Loucy (cell line): ENCODE measurements at regions not wholly inside any gene's neighbourhood (a gene's known extent, or its start where the extent isn't known, plus 50 kb on each side); places are given as distances from the start of the nearest gene placed in this dataset.

Experiments used
- H2AFZ ChIP-seq: fragments of 200-600 bp; sonication (generic); 2 replicates; pipeline ENCODE4 v1.6.0; 2016; ENCODE audit warnings: antibody characterized with exemption, mild to moderate bottlenecking, low read length, moderate library complexity
- H3F3A ChIP-seq: fragments of 200-600 bp; 2 replicates; pipeline ENCODE4 v1.6.0; 2016; ENCODE audit warnings: antibody characterized with exemption, low read depth, mild to moderate bottlenecking
- H3K27me3 ChIP-seq: fragments of 200-600 bp; sonication (generic); 2 replicates; pipeline ENCODE4 v1.6.1; 2014; ENCODE audit warnings: low read length, mild to moderate bottlenecking; ENCODE audit not compliant: insufficient read depth, poor library complexity, severe bottlenecking
- H3K36me3 ChIP-seq: fragments of 200-600 bp; sonication (generic); 2 replicates; pipeline ENCODE4 v1.6.1; 2016; ENCODE audit warnings: low read length; ENCODE audit not compliant: insufficient read depth
- H3K4me1 ChIP-seq: fragments of 200-600 bp; sonication (generic); 2 replicates; pipeline ENCODE4 v1.5.1; 2014; ENCODE audit warnings: low read length, mild to moderate bottlenecking; ENCODE audit not compliant: insufficient read depth, poor library complexity, severe bottlenecking
- H3K4me2 ChIP-seq: fragments of 200-600 bp; sonication (generic); 2 replicates; pipeline ENCODE4 v1.6.0; 2014; ENCODE audit warnings: antibody characterized with exemption, low read length, low read depth, mild to moderate bottlenecking; ENCODE audit not compliant: poor library complexity, severe bottlenecking
- H3K4me3 ChIP-seq: fragments of 200-600 bp; sonication (generic); 2 replicates; pipeline ENCODE4 v1.5.1; 2014; ENCODE audit warnings: low read length, mild to moderate bottlenecking, mixed read lengths; ENCODE audit not compliant: poor library complexity, severe bottlenecking
- H3K79me2 ChIP-seq: fragments of 200-600 bp; sonication (generic); 2 replicates; pipeline ENCODE4 v1.6.1; 2014; ENCODE audit warnings: low read length; ENCODE audit not compliant: insufficient read depth
- H3K9ac ChIP-seq: fragments of 200-600 bp; sonication (generic); 2 replicates; pipeline ENCODE4 v1.6.0; 2014; ENCODE audit warnings: mild to moderate bottlenecking, low read depth, low read length, moderate library complexity; ENCODE audit not compliant: poor library complexity, severe bottlenecking
- H3K9me2 ChIP-seq: fragments of 200-600 bp; sonication (generic); replicated peaks from 2 replicates; pipeline ENCODE4 v1.6.1; 2016; ENCODE audit warnings: low read depth, low read length, mixed read lengths
- H3K9me3 ChIP-seq: fragments of 200-600 bp; sonication (generic); 2 replicates; pipeline ENCODE4 v1.6.1; 2014; ENCODE audit warnings: mild to moderate bottlenecking, antibody characterized with exemption, low read length, low read depth; ENCODE audit not compliant: insufficient read depth
- H4K20me1 ChIP-seq: fragments of 200-600 bp; sonication (generic); 2 replicates; pipeline ENCODE4 v1.6.0; 2014; ENCODE audit warnings: antibody characterized with exemption, low read length, mild to moderate bottlenecking; ENCODE audit not compliant: insufficient read depth, poor library complexity, severe bottlenecking
- CTCF ChIP-seq: fragments of 200-600 bp; sonication (generic); conservative IDR thresholded peaks from 2 replicates; pipeline ENCODE4 v1.5.1; 2014; ENCODE audit warnings: mild to moderate bottlenecking, antibody characterized with exemption, low read length
- EZH2phosphoT487 ChIP-seq: fragments of 200-600 bp; IDR thresholded peaks from 2 replicates; pipeline ENCODE4 v1.6.1; 2018; ENCODE audit warnings: antibody characterized with exemption, mild to moderate bottlenecking, moderate library complexity, borderline replicate concordance

GRCh38 chr11:11769362-11769761 is 72.4 kb upstream of the USP47 start:
- no peaks in the 10 kb centered on the region for H3K4me1 ChIP-seq
- H3K4me2 ChIP-seq = no peak overlapping the region
- no peaks in the 10 kb centered on the region for H4K20me1 ChIP-seq
- no peak overlapping the region for H3K4me3 ChIP-seq
- no peaks in the 10 kb centered on the region for H3K9me3 ChIP-seq
- no peak overlapping the region for H3K9ac ChIP-seq
- H3K79me2 ChIP-seq = no peaks in the 10 kb centered on the region
- H2AFZ ChIP-seq = no peak overlapping the region
- no peaks in the 10 kb centered on the region for H3K9me2 ChIP-seq
- no peak for TF ChIP-seq CTCF
- no peak for TF ChIP-seq EZH2phosphoT487
- H3F3A ChIP-seq = no peaks in the 10 kb centered on the region
- no peaks in the 10 kb centered on the region for H3K36me3 ChIP-seq
- no peaks in the 10 kb centered on the region for H3K27me3 ChIP-seq

GRCh38 chr11:11764423-11764803 is 77.4 kb upstream of the USP47 start:
- TF ChIP-seq EZH2phosphoT487 = no peak
- no peaks in the 10 kb centered on the region for H3K9me3 ChIP-seq

GRCh38 chr11:11763796-11764422 is 77.9 kb upstream of the USP47 start:
- TF ChIP-seq EZH2phosphoT487 = no peak
- no peak for TF ChIP-seq CTCF

More at GRCh38 chr11:11764423-11764803, 77.4 kb upstream of the USP47 start:
- H3F3A ChIP-seq = no peaks in the 10 kb centered on the region
- H3K4me1 ChIP-seq = no peaks in the 10 kb centered on the region
- H4K20me1 ChIP-seq = no peaks in the 10 kb centered on the region
- no peaks in the 10 kb centered on the region for H3K27me3 ChIP-seq
- no peak overlapping the region for H3K4me2 ChIP-seq
- no peaks in the 10 kb centered on the region for H3K36me3 ChIP-seq
- no peaks in the 10 kb centered on the region for H3K9me2 ChIP-seq
- no peak overlapping the region for H2AFZ ChIP-seq
- H3K4me3 ChIP-seq = no peak overlapping the region
- no peaks in the 10 kb centered on the region for H3K79me2 ChIP-seq
- H3K9ac ChIP-seq = no peak overlapping the region

GRCh38 chr11:11760838-11761237 is 80.9 kb upstream of the USP47 start:
- H3K4me2 ChIP-seq = no peak overlapping the region
- H3K27me3 ChIP-seq = no peaks in the 10 kb centered on the region
- H3F3A ChIP-seq = no peaks in the 10 kb centered on the region
- H3K9me2 ChIP-seq = no peaks in the 10 kb centered on the region
- H3K36me3 ChIP-seq = no peaks in the 10 kb centered on the region
- no peak overlapping the region for H3K4me3 ChIP-seq
- no peaks in the 10 kb centered on the region for H3K9me3 ChIP-seq
- H2AFZ ChIP-seq = no peak overlapping the region
- no peaks in the 10 kb centered on the region for H3K4me1 ChIP-seq
- TF ChIP-seq EZH2phosphoT487 (no peak), CTCF (no peak)
- no peak overlapping the region for H3K9ac ChIP-seq
- H4K20me1 ChIP-seq = no peaks in the 10 kb centered on the region
- no peaks in the 10 kb centered on the region for H3K79me2 ChIP-seq

More at GRCh38 chr11:11763796-11764422, 77.9 kb upstream of the USP47 start:
- no peaks in the 10 kb centered on the region for H3F3A ChIP-seq
- H4K20me1 ChIP-seq = no peaks in the 10 kb centered on the region
- no peaks in the 10 kb centered on the region for H3K9me3 ChIP-seq
- H2AFZ ChIP-seq = no peak overlapping the region
- no peak overlapping the region for H3K9ac ChIP-seq
- H3K27me3 ChIP-seq = no peaks in the 10 kb centered on the region
- no peak overlapping the region for H3K4me3 ChIP-seq
- no peaks in the 10 kb centered on the region for H3K9me2 ChIP-seq
- no peaks in the 10 kb centered on the region for H3K4me1 ChIP-seq
- H3K36me3 ChIP-seq = no peaks in the 10 kb centered on the region
- H3K79me2 ChIP-seq = no peaks in the 10 kb centered on the region
- no peak overlapping the region for H3K4me2 ChIP-seq
